Neural progenitor cell (in vitro differentiated cells): ENCODE measurements at regions not wholly inside any gene's neighbourhood (a gene's known extent, or its start where the extent isn't known, plus 50 kb on each side); places are given as distances from the start of the nearest gene placed in this dataset.

Experiments used
- EZH2 ChIP-seq: fragments of 200-600 bp; sonication (generic); IDR thresholded peaks from 2 replicates; pipeline ENCODE4 v1.6.1; 2017; ENCODE audit warnings: antibody characterized with exemption, mild to moderate bottlenecking, moderate library complexity
- EZH2phosphoT487 ChIP-seq: fragments of 200-600 bp; sonication (generic); IDR thresholded peaks from 2 replicates; pipeline ENCODE4 v1.6.1; 2017; ENCODE audit warnings: antibody characterized with exemption
- TF ChIP-seq, protein P1 (sequence below): fragments of 200-600 bp; sonication (generic); IDR thresholded peaks from 2 replicates; pipeline ENCODE4 v1.5.1; 2017; ENCODE audit warnings: antibody characterized with exemption, mild to moderate bottlenecking

- TF ChIP-seq, protein P1, sequence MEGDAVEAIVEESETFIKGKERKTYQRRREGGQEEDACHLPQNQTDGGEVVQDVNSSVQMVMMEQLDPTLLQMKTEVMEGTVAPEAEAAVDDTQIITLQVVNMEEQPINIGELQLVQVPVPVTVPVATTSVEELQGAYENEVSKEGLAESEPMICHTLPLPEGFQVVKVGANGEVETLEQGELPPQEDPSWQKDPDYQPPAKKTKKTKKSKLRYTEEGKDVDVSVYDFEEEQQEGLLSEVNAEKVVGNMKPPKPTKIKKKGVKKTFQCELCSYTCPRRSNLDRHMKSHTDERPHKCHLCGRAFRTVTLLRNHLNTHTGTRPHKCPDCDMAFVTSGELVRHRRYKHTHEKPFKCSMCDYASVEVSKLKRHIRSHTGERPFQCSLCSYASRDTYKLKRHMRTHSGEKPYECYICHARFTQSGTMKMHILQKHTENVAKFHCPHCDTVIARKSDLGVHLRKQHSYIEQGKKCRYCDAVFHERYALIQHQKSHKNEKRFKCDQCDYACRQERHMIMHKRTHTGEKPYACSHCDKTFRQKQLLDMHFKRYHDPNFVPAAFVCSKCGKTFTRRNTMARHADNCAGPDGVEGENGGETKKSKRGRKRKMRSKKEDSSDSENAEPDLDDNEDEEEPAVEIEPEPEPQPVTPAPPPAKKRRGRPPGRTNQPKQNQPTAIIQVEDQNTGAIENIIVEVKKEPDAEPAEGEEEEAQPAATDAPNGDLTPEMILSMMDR: no peak
- TF ChIP-seq EZH2 (no peak), EZH2phosphoT487 (no peak)
Observed at GRCh38 chr6:92126088-92126487, 1293.3 kb downstream of the EPHA7 start.
